Peyer's patch (tissue), 4 donors: ENCODE measurements at regions not wholly inside any gene's neighbourhood (a gene's known extent, or its start where the extent isn't known, plus 50 kb on each side); places are given as distances from the start of the nearest gene placed in this dataset.

ENCODE experiments used
- DNase-seq, 3 donors: peaks; one replicate each; pipeline ENCODE4 v3.0.0-alpha.2; 2017 to 2019
- H3K27ac ChIP-seq, 4 donors: fragments of 200-600 bp; sonication (generic); one replicate each; pipeline ENCODE4 v1.5.1; 2016 to 2019
- H3K27me3 ChIP-seq, 2 donors: fragments of 200-600 bp; sonication (generic); one replicate each; pipeline ENCODE4 v1.5.1; 2019
- H3K36me3 ChIP-seq, 3 donors: fragments of 200-600 bp; sonication (generic); one replicate each; pipeline ENCODE4 v1.5.1; 2016 to 2019
- H3K4me1 ChIP-seq, 4 donors: fragments of 200-600 bp; sonication (generic); one replicate each; pipeline ENCODE4 v1.5.1; 2016 to 2019
- H3K4me3 ChIP-seq, 4 donors: fragments of 200-600 bp; sonication (generic); 1 replicate in 3 of 4; 2 replicates in 1 of 4; pipeline ENCODE4 v1.5.1; 2016 to 2019; ENCODE audit warnings: mild to moderate bottlenecking in 1 of 4
- H3K9me3 ChIP-seq, 4 donors: fragments of 200-600 bp; sonication (generic); one replicate each; pipeline ENCODE4 v1.5.1; 2016 to 2019; ENCODE audit warnings: mild to moderate bottlenecking in 1 of 4
- CTCF ChIP-seq, 6 experiments: fragments of 450-650 bp in 4 of 6; fragments of 200-600 bp in 2 of 6; sonication (generic) in 1 of 6; IDR thresholded peaks; one replicate each; pipeline ENCODE4 v1.5.1; 2017 to 2019; ENCODE audit warnings: antibody characterized with exemption in 6 of 6, mild to moderate bottlenecking in 3 of 6, moderate library complexity in 1 of 6
- POLR2A ChIP-seq, 2 donors: fragments of 450-650 bp; IDR thresholded peaks; one replicate each; pipeline ENCODE4 v1.5.1; 2017; ENCODE audit warnings: antibody characterized with exemption in 2 of 2, mild to moderate bottlenecking in 2 of 2, moderate library complexity in 2 of 2

- Histone ChIP-seq H3K4me3 (no peak overlapping the region), H3K27ac (no peak overlapping the region), H3K9me3 (no peaks in the 10 kb centered on the region), H3K4me1 (no peaks in the 10 kb centered on the region), H3K27me3 (no peaks in the 10 kb centered on the region), H3K36me3 (no peaks in the 10 kb centered on the region)
- no peak for DNase-seq
- no peak for TF ChIP-seq POLR2A (IDR thresholded peaks at IDR 0.05)
These were observed 136.6 kb downstream of the PIK3R1 start for GRCh38 chr5:68352166-68352565.

- H3K4me3 ChIP-seq, result no peak overlapping the region
- TF ChIP-seq CTCF (IDR thresholded peaks at IDR 0.05) (no peak), POLR2A (IDR thresholded peaks at IDR 0.05) (no peak)
These were observed 138.0 kb downstream of the PIK3R1 start for GRCh38 chr5:68353605-68354004.

GRCh38 chr5:68354315-68354714 lies 138.8 kb downstream of the PIK3R1 start:
- H3K27me3 ChIP-seq, result no peaks in the 10 kb centered on the region
- no peaks in the 10 kb centered on the region for H3K4me1 ChIP-seq
- TF ChIP-seq CTCF (IDR thresholded peaks at IDR 0.05), result no peak
- TF ChIP-seq POLR2A (IDR thresholded peaks at IDR 0.05), result no peak
- no peak overlapping the region for H3K27ac ChIP-seq
- H3K4me3 ChIP-seq, result no peak overlapping the region
- H3K9me3 ChIP-seq, result no peaks in the 10 kb centered on the region
- DNase-seq, result no peak
- H3K36me3 ChIP-seq, result no peaks in the 10 kb centered on the region

More at GRCh38 chr5:68353605-68354004, 138.0 kb downstream of the PIK3R1 start:
- Histone ChIP-seq H3K9me3 (no peaks in the 10 kb centered on the region), H3K4me1 (no peaks in the 10 kb centered on the region), H3K27me3 (no peaks in the 10 kb centered on the region), H3K36me3 (no peaks in the 10 kb centered on the region), H3K27ac (no peak overlapping the region)
- DNase-seq, result no peak

- H3K9me3 ChIP-seq, result no peaks in the 10 kb centered on the region
- no peak for DNase-seq
- TF ChIP-seq CTCF (IDR thresholded peaks at IDR 0.05) (no peak), POLR2A (IDR thresholded peaks at IDR 0.05) (no peak)
These were observed 140.7 kb downstream of the PIK3R1 start for GRCh38 chr5:68356216-68356615.

GRCh38 chr5:68356623-68357022 lies 141.1 kb downstream of the PIK3R1 start:
- Histone ChIP-seq H3K4me3 (no peak overlapping the region), H3K27me3 (no peaks in the 10 kb centered on the region), H3K36me3 (no peaks in the 10 kb centered on the region), H3K27ac (no peak overlapping the region), H3K4me1 (no peaks in the 10 kb centered on the region), H3K9me3 (no peaks in the 10 kb centered on the region)
- TF ChIP-seq CTCF (IDR thresholded peaks at IDR 0.05) (no peak), POLR2A (IDR thresholded peaks at IDR 0.05) (no peak)
- no peak for DNase-seq

More at GRCh38 chr5:68356216-68356615, 140.7 kb downstream of the PIK3R1 start:
- Histone ChIP-seq H3K4me3 (no peak overlapping the region), H3K27ac (no peak overlapping the region), H3K27me3 (no peaks in the 10 kb centered on the region), H3K36me3 (no peaks in the 10 kb centered on the region), H3K4me1 (no peaks in the 10 kb centered on the region)

GRCh38 chr5:68359699-68360098 lies 144.1 kb downstream of the PIK3R1 start:
- no peaks in the 10 kb centered on the region for H3K27me3 ChIP-seq
- no peaks in the 10 kb centered on the region for H3K9me3 ChIP-seq
- no peak overlapping the region for H3K4me3 ChIP-seq
- DNase-seq, result no peak
- no peak overlapping the region for H3K27ac ChIP-seq
- TF ChIP-seq POLR2A (IDR thresholded peaks at IDR 0.05) (no peak), CTCF (IDR thresholded peaks at IDR 0.05) (no peak)
- H3K36me3 ChIP-seq, result no peaks in the 10 kb centered on the region
- no peaks in the 10 kb centered on the region for H3K4me1 ChIP-seq
